GM12892 (cell line): ENCODE measurements at regions not wholly inside any gene's neighbourhood (a gene's known extent, or its start where the extent isn't known, plus 50 kb on each side); places are given as distances from the start of the nearest gene placed in this dataset.

Experiments
- POLR2A ChIP-seq: IDR thresholded peaks from 2 replicates; pipeline ENCODE4 v1.6.1; 2011; ENCODE audit warnings: low read depth, low read length, control low read depth
- POLR2AphosphoS5 ChIP-seq: IDR thresholded peaks from 2 replicates; pipeline ENCODE4 v1.6.1; 2011; ENCODE audit warnings: low read depth, low read length, control low read depth
- TAF1 ChIP-seq: IDR thresholded peaks from 2 replicates; pipeline ENCODE4 v1.6.1; 2011; ENCODE audit warnings: low read depth, mild to moderate bottlenecking, control low read depth, low read length, borderline replicate concordance

DNA sequence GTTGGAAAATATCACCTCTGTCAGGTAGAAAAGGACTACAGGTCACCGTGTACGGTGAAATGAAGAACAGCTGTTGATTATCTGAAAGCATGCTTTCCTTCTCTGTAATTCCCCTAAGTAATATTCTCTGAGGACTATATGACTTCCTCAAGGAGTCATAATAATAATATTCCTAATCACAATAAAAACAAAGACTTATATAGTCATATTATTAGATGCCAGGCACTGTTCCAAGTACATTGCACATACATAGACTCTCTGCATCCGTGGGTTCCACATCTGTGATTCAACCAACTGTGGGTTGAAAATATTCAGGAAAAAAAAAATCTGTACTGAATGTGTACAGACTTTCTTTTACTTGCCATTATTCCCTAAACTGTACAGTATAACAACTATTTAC is 512.4 kb upstream of the ID2 start:
- TF ChIP-seq POLR2AphosphoS5 = no peak
- TF ChIP-seq POLR2A = no peak
- TF ChIP-seq TAF1 = no peak
